Hepatocyte (in vitro differentiated cells): ENCODE measurements at regions not wholly inside any gene's neighbourhood (a gene's known extent, or its start where the extent isn't known, plus 50 kb on each side); places are given as distances from the start of the nearest gene placed in this dataset.
A peak's percentile ranks its signal among the peaks of the same experiment; 100 is the strongest.

Experiments used
- DNase-seq: peaks from one replicate; pipeline ENCODE4 v3.0.0-alpha.2; 2016; ENCODE audit warnings: low spot score
- H2AFZ ChIP-seq: fragments of 200-600 bp; sonication (generic); 2 replicates; pipeline ENCODE4 v1.6.0; 2016; ENCODE audit warnings: antibody characterized with exemption, mild to moderate bottlenecking
- H3K27ac ChIP-seq: fragments of 200-600 bp; sonication (generic); 2 replicates; pipeline ENCODE4 v1.5.1; 2016; ENCODE audit warnings: mild to moderate bottlenecking
- H3K27me3 ChIP-seq: fragments of 200-600 bp; sonication (generic); 2 replicates; pipeline ENCODE4 v1.6.1; 2016
- H3K36me3 ChIP-seq: fragments of 200-600 bp; sonication (generic); replicated peaks from 2 replicates; pipeline ENCODE4 v1.5.1; 2016; ENCODE audit warnings: low read depth; ENCODE audit not compliant: insufficient read depth
- H3K4me1 ChIP-seq: fragments of 200-600 bp; sonication (generic); 2 replicates; pipeline ENCODE4 v1.5.1; 2016; ENCODE audit warnings: mild to moderate bottlenecking, moderate library complexity; ENCODE audit not compliant: insufficient read depth
- H3K4me2 ChIP-seq: fragments of 200-600 bp; sonication (generic); 2 replicates; pipeline ENCODE4 v1.6.0; 2016
- H3K4me3 ChIP-seq: fragments of 200-600 bp; sonication (generic); 2 replicates; pipeline ENCODE4 v1.5.1; 2016; ENCODE audit warnings: mild to moderate bottlenecking
- H3K79me2 ChIP-seq: fragments of 200-600 bp; sonication (generic); 2 replicates; pipeline ENCODE4 v1.6.0; 2017; ENCODE audit warnings: mild to moderate bottlenecking
- H3K9me2 ChIP-seq: fragments of 200-600 bp; sonication (generic); replicated peaks from 2 replicates; pipeline ENCODE4 v1.6.0; 2017; ENCODE audit warnings: mild to moderate bottlenecking; ENCODE audit not compliant: insufficient read depth
- H3K9me3 ChIP-seq: fragments of 200-600 bp; sonication (generic); 2 replicates; pipeline ENCODE4 v1.5.1; 2016; ENCODE audit warnings: low read depth, mild to moderate bottlenecking
- H4K20me1 ChIP-seq: fragments of 200-600 bp; sonication (generic); 2 replicates; pipeline ENCODE4 v1.6.0; 2016; ENCODE audit warnings: mild to moderate bottlenecking; ENCODE audit not compliant: insufficient read depth, poor library complexity, severe bottlenecking
- EZH2 ChIP-seq: fragments of 200-600 bp; sonication (generic); IDR thresholded peaks from 2 replicates; pipeline ENCODE4 v1.6.1; 2016; ENCODE audit warnings: antibody characterized with exemption, mild to moderate bottlenecking, borderline replicate concordance
- EZH2phosphoT487 ChIP-seq: fragments of 200-600 bp; sonication (generic); IDR thresholded peaks from one replicate; pipeline ENCODE4 v1.6.1; 2018; ENCODE audit warnings: antibody characterized with exemption, mild to moderate bottlenecking, low read depth, moderate library complexity; ENCODE audit not compliant: unreplicated experiment, severe bottlenecking
- WGBS: methylation state at CpG from one replicate; pipeline ENCODE4 v1.1.6; 2016; ENCODE audit warnings: low lambda C conversion rate; ENCODE audit errors: missing lambda C conversion rate; 5-methylcytosine and 5-hydroxymethylcytosine counted together
- TF ChIP-seq, protein P1 (sequence below): fragments of 200-600 bp; sonication (generic); IDR thresholded peaks from 2 replicates; pipeline ENCODE4 v1.5.1; 2016; ENCODE audit warnings: antibody characterized with exemption, mild to moderate bottlenecking; ENCODE audit not compliant: poor library complexity

- Histone ChIP-seq H3K4me3 (no peak overlapping the region), H3K9me3 (no peaks in the 10 kb centered on the region), H3K36me3 (no peaks in the 10 kb centered on the region), H3K4me1 (peaks cover 14% of the 10 kb centered on the region), H3K79me2 (no peaks in the 10 kb centered on the region), H4K20me1 (no peaks in the 10 kb centered on the region), H3K9me2 (no peaks in the 10 kb centered on the region), H2AFZ (no peak overlapping the region), H3K27me3 (no peaks in the 10 kb centered on the region), H3K27ac (no peak overlapping the region), H3K4me2 (no peak overlapping the region)
- WGBS: 60% methylated on average over 12 of the region's 12 CpGs
- TF ChIP-seq EZH2phosphoT487 (no peak), EZH2 (no peak)
- TF ChIP-seq, protein P1, sequence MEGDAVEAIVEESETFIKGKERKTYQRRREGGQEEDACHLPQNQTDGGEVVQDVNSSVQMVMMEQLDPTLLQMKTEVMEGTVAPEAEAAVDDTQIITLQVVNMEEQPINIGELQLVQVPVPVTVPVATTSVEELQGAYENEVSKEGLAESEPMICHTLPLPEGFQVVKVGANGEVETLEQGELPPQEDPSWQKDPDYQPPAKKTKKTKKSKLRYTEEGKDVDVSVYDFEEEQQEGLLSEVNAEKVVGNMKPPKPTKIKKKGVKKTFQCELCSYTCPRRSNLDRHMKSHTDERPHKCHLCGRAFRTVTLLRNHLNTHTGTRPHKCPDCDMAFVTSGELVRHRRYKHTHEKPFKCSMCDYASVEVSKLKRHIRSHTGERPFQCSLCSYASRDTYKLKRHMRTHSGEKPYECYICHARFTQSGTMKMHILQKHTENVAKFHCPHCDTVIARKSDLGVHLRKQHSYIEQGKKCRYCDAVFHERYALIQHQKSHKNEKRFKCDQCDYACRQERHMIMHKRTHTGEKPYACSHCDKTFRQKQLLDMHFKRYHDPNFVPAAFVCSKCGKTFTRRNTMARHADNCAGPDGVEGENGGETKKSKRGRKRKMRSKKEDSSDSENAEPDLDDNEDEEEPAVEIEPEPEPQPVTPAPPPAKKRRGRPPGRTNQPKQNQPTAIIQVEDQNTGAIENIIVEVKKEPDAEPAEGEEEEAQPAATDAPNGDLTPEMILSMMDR: no peak
- peak; percentile 27 for DNase-seq
These were observed 120.1 kb upstream of the ZNF608 start for GRCh38 chr5:124866355-124867136.

DNA sequence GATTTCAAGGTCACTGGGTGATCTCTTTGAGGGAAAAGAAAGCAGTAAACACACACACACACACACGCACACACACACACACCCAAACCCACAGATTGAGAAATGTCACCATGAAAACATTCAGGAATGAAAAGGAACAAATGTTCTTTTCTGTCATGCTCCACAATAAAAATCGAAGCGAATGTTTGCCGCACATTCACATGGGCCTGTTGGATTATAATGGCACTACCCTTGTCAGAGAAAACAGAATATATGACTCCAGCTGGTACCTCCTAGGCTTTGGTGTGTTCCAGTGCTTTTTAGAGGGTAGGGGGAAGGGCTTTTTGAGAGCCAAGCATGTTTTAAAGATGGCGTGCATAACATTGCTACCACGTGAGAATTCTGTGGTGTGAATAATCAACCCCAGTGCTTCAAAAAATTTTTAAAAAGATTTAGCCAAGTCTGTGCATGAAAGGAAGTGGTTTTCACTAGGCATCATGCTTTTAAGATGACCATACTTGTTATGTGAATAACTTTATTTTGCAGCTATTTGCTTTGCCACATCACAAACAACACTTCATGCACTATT, 120.8 kb upstream of the ZNF608 start:
- TF ChIP-seq, protein P1: no peak
- TF ChIP-seq EZH2phosphoT487 (no peak), EZH2 (no peak)
- DNase-seq: no peak
- Histone ChIP-seq H3K36me3 (no peaks in the 10 kb centered on the region), H3K9me3 (no peaks in the 10 kb centered on the region), H3K27ac (no peak overlapping the region), H3K4me3 (no peak overlapping the region), H3K9me2 (no peaks in the 10 kb centered on the region), H3K79me2 (no peaks in the 10 kb centered on the region), H4K20me1 (no peaks in the 10 kb centered on the region), H2AFZ (no peak overlapping the region), H3K4me2 (no peak overlapping the region), H3K27me3 (no peaks in the 10 kb centered on the region), H3K4me1 (peaks cover 14% of the 10 kb centered on the region)
- 85% methylated on average over 6 of the region's 6 CpGs for WGBS

DNA sequence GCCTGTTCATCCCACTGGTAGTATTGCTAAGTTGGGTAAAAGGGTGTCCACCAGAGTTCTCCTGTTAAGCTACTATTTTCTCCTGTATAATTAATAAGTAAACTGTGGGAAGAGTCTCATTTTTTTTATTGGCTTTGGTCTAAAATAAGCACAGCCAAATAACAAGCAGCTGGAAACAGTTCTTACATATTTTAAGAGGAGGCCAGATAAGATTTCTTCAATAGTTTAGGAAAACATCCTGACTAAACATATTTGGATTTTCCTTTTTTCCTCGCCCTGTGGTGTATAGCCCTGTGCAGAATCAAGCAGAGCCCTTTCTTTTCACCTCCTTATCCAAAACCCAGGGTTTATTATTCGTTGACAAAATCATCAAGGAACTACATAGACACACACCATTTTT, 122.2 kb upstream of the ZNF608 start:
- no peaks in the 10 kb centered on the region for H3K27me3 ChIP-seq
- peaks cover 14% of the 10 kb centered on the region for H3K4me1 ChIP-seq
- TF ChIP-seq, protein P1: no peak
- TF ChIP-seq EZH2: no peak
- TF ChIP-seq EZH2phosphoT487: no peak
- H3K36me3 ChIP-seq: no peaks in the 10 kb centered on the region
- H3K79me2 ChIP-seq: no peaks in the 10 kb centered on the region
- no peaks in the 10 kb centered on the region for H4K20me1 ChIP-seq
- no peaks in the 10 kb centered on the region for H3K9me2 ChIP-seq
- H3K9me3 ChIP-seq: no peaks in the 10 kb centered on the region
- no peak overlapping the region for H3K4me2 ChIP-seq
- no peak overlapping the region for H2AFZ ChIP-seq
- 78% methylated on average over 2 of the region's 2 CpGs for WGBS
- no peak overlapping the region for H3K27ac ChIP-seq
- no peak overlapping the region for H3K4me3 ChIP-seq
- no peak for DNase-seq
